ENCODE measurements at regions not wholly inside any gene's neighbourhood (a gene's known extent, or its start where the extent isn't known, plus 50 kb on each side); places are given as distances from the start of the nearest gene placed in this dataset.

- WGBS, 2 experiments (ENCODE audit: extremely low coverage in 2 of 2, insufficient read length in 1 of 2), result no CpG with 5 or more reads among the region's 2 CpGs
These were observed 218.1 kb downstream of the SLITRK5 start for GRCh38 chr13:87889254-87889653.

More at GRCh38 chr13:87889254-87889653, 218.1 kb downstream of the SLITRK5 start:
- Histone ChIP-seq H3K23ac (ENCODE audit: low read depth, low read length) (no peak overlapping the region), H2BK5ac (ENCODE audit: low read depth, low read length, poor library complexity, severe bottlenecking) (no peak overlapping the region), H3K79me1 (ENCODE audit: low read depth in 1 of 2, low read length in 2 of 2) (no peaks in the 10 kb centered on the region), H3K4me2 (ENCODE audit: low read depth, low read length) (no peak overlapping the region), H3K9ac (ENCODE audit: low read depth, low read length) (no peak overlapping the region), H2AK9ac (replicated peaks; ENCODE audit: low read depth, low read length, poor library complexity) (no peak overlapping the region), H3K4ac (ENCODE audit: low read depth, low read length) (no peak overlapping the region), H4K20me1 (ENCODE audit: insufficient read depth, low read length) (no peaks in the 10 kb centered on the region), H3K9me1 (ENCODE audit: insufficient read depth, low read length) (no peaks in the 10 kb centered on the region), H3K56ac (ENCODE audit: extremely low read depth, insufficient read depth, low read length) (no peak overlapping the region), H2BK120ac (ENCODE audit: low read depth, low read length) (no peak overlapping the region), H3K14ac (replicated peaks; ENCODE audit: low read depth, low read length) (no peak overlapping the region), H3K4me1 (ENCODE audit: control insufficient read depth, insufficient read depth, low read length) (no peaks in the 10 kb centered on the region), H3K27me3 (ENCODE audit: control insufficient read depth, insufficient read depth, low read length) (no peaks in the 10 kb centered on the region), H2AK5ac (ENCODE audit: low read depth, low read length) (no peak overlapping the region), H3K4me3 (ENCODE audit: insufficient read depth, low read depth, low read length) (no peak overlapping the region), H2AFZ (replicated peaks; ENCODE audit: low read length, poor library complexity) (no peak overlapping the region), H2BK15ac (ENCODE audit: low read depth, low read length) (no peak overlapping the region), H4K5ac (ENCODE audit: low read depth, low read length) (no peak overlapping the region), H2BK20ac (ENCODE audit: low read depth, low read length) (no peak overlapping the region), H3K36me3 (ENCODE audit: control insufficient read depth, insufficient read depth, low read length) (no peaks in the 10 kb centered on the region), H3K27ac (ENCODE audit: insufficient read depth, low read length) (no peak overlapping the region), H4K91ac (ENCODE audit: insufficient read depth, low read depth, low read length) (no peak overlapping the region), H3K9me3 (ENCODE audit: control insufficient read depth, insufficient read depth, low read length) (peaks cover 10% of the 10 kb centered on the region), H4K8ac (ENCODE audit: low read depth in 2 of 2, low read length in 2 of 2) (no peak overlapping the region), H3K18ac (ENCODE audit: low read depth, low read length) (no peak overlapping the region)
- CTCF ChIA-PET, result no interaction called here
- BruUV-seq (replicated peaks), result no TSS peak
- dilution Hi-C loops (cut with HindIII; ENCODE audit: low sequenced_read_pairs, unreplicated experiment), result no loop called here
- ATAC-seq (ENCODE audit: low read depth) (no peak), DNase-seq (no peak)
- in situ Hi-C loops (cut with MboI; ENCODE audit: low sequenced_read_pairs), result no loop called here
- intact Hi-C loops (cut with micrococcal nuclease), result no loop called here
- TF ChIP-seq RCOR1 (IDR thresholded peaks at IDR 0.05; ENCODE audit: insufficient replicate concordance, low read length) (no peak), RFX5 (IDR thresholded peaks at IDR 0.05; ENCODE audit: low read depth, low read length) (no peak), MAZ (IDR thresholded peaks at IDR 0.05; ENCODE audit: borderline replicate concordance, low read depth, low read length) (no peak), CTCF (conservative IDR thresholded peaks at IDR 0.05; ENCODE audit: low read depth, low read length) (no peak), MXI1 (IDR thresholded peaks at IDR 0.05; ENCODE audit: borderline replicate concordance, low read depth, low read length) (no peak), FOS (IDR thresholded peaks at IDR 0.05; ENCODE audit: low read depth, low read length) (no peak), RAD21 (IDR thresholded peaks at IDR 0.05; ENCODE audit: low read length) (no peak)
- POLR2A ChIA-PET (ENCODE audit: unreplicated experiment), result no interaction called here

Measured in IMR-90 (cell line).